ENCODE measurements at regions not wholly inside any gene's neighbourhood (a gene's known extent, or its start where the extent isn't known, plus 50 kb on each side); places are given as distances from the start of the nearest gene placed in this dataset.

- H3K27ac ChIP-seq = no peak overlapping the region
- H3K9me3 ChIP-seq (ENCODE audit: severe bottlenecking) = no peaks in the 10 kb centered on the region
- DNase-seq = no peak
- H3K27me3 ChIP-seq (ENCODE audit: insufficient read depth, low read depth, severe bottlenecking) = no peaks in the 10 kb centered on the region
- H3K36me3 ChIP-seq = no peaks in the 10 kb centered on the region
- no peak overlapping the region for H3K4me3 ChIP-seq (ENCODE audit: low read depth, low read length)
- TF ChIP-seq CTCF (IDR thresholded peaks at IDR 0.05; ENCODE audit: low read depth, low read length) = no peak
Measured at GRCh38 chr17:36856903-36857381, 80.3 kb upstream of the LHX1 start.

- Histone ChIP-seq H3K27ac (no peak overlapping the region), H3K36me3 (no peaks in the 10 kb centered on the region), H3K27me3 (ENCODE audit: insufficient read depth, low read depth, severe bottlenecking) (no peaks in the 10 kb centered on the region), H3K9me3 (ENCODE audit: severe bottlenecking) (no peaks in the 10 kb centered on the region), H3K4me3 (ENCODE audit: low read depth, low read length) (no peak overlapping the region)
- no peak for TF ChIP-seq CTCF (IDR thresholded peaks at IDR 0.05; ENCODE audit: low read depth, low read length)
- no peak for DNase-seq
Measured at GRCh38 chr17:36857698-36858097, 79.6 kb upstream of the LHX1 start.

GRCh38 chr17:36858119-36859002 is 78.9 kb upstream of the LHX1 start:
- Histone ChIP-seq H3K36me3 (no peaks in the 10 kb centered on the region), H3K27ac (no peak overlapping the region), H3K9me3 (ENCODE audit: severe bottlenecking) (no peaks in the 10 kb centered on the region), H3K27me3 (ENCODE audit: insufficient read depth, low read depth, severe bottlenecking) (no peaks in the 10 kb centered on the region), H3K4me3 (ENCODE audit: low read depth, low read length) (no peak overlapping the region)
- no peak for TF ChIP-seq CTCF (IDR thresholded peaks at IDR 0.05; ENCODE audit: low read depth, low read length)
- DNase-seq = no peak

- H3K4me3 ChIP-seq (ENCODE audit: low read depth, low read length) = no peak overlapping the region
- no peak overlapping the region for H3K27ac ChIP-seq
- H3K9me3 ChIP-seq (ENCODE audit: severe bottlenecking) = no peaks in the 10 kb centered on the region
- DNase-seq = no peak
- H3K36me3 ChIP-seq = no peaks in the 10 kb centered on the region
- TF ChIP-seq CTCF (IDR thresholded peaks at IDR 0.05; ENCODE audit: low read depth, low read length) = no peak
- H3K27me3 ChIP-seq (ENCODE audit: insufficient read depth, low read depth, severe bottlenecking) = no peaks in the 10 kb centered on the region
Measured at GRCh38 chr17:36859003-36859300, 78.3 kb upstream of the LHX1 start.

- no peaks in the 10 kb centered on the region for H3K27me3 ChIP-seq (ENCODE audit: insufficient read depth, low read depth, severe bottlenecking)
Measured at GRCh38 chr17:36859706-36860105, 77.6 kb upstream of the LHX1 start.

More at GRCh38 chr17:36859706-36860105, 77.6 kb upstream of the LHX1 start:
- H3K27ac ChIP-seq = no peak overlapping the region
- DNase-seq = no peak
- TF ChIP-seq CTCF (IDR thresholded peaks at IDR 0.05; ENCODE audit: low read depth, low read length) = no peak
- no peaks in the 10 kb centered on the region for H3K9me3 ChIP-seq (ENCODE audit: severe bottlenecking)
- no peaks in the 10 kb centered on the region for H3K36me3 ChIP-seq
- no peak overlapping the region for H3K4me3 ChIP-seq (ENCODE audit: low read depth, low read length)

Measured in WERI-Rb-1 (cell line).